ENCODE measurements at regions not wholly inside any gene's neighbourhood (a gene's known extent, or its start where the extent isn't known, plus 50 kb on each side); places are given as distances from the start of the nearest gene placed in this dataset.

DNA sequence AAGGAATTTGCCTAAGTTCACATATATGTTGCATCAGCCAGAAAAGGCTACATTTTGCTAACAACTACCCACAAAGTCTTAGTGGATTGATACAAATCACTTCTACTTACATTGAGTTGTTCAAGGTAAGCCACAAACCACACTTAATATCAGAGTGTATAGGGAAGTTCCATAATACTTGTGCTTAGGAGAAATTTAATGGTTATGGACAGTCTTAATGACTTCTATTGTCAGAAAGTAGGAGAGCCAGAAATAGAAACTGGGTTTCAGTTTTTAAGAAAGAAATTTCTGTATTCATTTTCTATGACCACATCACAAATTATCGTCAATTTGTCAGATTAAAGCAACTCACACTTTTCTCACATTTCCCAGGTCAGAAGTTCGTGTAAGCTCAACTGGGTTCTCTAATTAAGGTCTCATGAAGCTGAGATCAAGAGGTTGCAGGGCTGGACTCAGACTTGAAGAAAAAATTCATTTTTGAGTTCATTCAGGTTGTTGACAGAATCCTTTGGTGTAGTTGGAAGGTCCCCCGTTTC lies 695.7 kb downstream of the CDH11 start:
- TF ChIP-seq, protein P1, sequence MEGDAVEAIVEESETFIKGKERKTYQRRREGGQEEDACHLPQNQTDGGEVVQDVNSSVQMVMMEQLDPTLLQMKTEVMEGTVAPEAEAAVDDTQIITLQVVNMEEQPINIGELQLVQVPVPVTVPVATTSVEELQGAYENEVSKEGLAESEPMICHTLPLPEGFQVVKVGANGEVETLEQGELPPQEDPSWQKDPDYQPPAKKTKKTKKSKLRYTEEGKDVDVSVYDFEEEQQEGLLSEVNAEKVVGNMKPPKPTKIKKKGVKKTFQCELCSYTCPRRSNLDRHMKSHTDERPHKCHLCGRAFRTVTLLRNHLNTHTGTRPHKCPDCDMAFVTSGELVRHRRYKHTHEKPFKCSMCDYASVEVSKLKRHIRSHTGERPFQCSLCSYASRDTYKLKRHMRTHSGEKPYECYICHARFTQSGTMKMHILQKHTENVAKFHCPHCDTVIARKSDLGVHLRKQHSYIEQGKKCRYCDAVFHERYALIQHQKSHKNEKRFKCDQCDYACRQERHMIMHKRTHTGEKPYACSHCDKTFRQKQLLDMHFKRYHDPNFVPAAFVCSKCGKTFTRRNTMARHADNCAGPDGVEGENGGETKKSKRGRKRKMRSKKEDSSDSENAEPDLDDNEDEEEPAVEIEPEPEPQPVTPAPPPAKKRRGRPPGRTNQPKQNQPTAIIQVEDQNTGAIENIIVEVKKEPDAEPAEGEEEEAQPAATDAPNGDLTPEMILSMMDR (IDR thresholded peaks at IDR 0.05; ENCODE audit: insufficient read depth, low read length): no peak
- TF ChIP-seq POLR2AphosphoS5 (IDR thresholded peaks at IDR 0.05; ENCODE audit: low read depth) (no peak), SPI1 (IDR thresholded peaks at IDR 0.05; ENCODE audit: borderline replicate concordance, low read depth) (no peak)
- TF ChIP-seq, protein P2, sequence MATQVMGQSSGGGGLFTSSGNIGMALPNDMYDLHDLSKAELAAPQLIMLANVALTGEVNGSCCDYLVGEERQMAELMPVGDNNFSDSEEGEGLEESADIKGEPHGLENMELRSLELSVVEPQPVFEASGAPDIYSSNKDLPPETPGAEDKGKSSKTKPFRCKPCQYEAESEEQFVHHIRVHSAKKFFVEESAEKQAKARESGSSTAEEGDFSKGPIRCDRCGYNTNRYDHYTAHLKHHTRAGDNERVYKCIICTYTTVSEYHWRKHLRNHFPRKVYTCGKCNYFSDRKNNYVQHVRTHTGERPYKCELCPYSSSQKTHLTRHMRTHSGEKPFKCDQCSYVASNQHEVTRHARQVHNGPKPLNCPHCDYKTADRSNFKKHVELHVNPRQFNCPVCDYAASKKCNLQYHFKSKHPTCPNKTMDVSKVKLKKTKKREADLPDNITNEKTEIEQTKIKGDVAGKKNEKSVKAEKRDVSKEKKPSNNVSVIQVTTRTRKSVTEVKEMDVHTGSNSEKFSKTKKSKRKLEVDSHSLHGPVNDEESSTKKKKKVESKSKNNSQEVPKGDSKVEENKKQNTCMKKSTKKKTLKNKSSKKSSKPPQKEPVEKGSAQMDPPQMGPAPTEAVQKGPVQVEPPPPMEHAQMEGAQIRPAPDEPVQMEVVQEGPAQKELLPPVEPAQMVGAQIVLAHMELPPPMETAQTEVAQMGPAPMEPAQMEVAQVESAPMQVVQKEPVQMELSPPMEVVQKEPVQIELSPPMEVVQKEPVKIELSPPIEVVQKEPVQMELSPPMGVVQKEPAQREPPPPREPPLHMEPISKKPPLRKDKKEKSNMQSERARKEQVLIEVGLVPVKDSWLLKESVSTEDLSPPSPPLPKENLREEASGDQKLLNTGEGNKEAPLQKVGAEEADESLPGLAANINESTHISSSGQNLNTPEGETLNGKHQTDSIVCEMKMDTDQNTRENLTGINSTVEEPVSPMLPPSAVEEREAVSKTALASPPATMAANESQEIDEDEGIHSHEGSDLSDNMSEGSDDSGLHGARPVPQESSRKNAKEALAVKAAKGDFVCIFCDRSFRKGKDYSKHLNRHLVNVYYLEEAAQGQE (IDR thresholded peaks at IDR 0.05; ENCODE audit: insufficient replicate concordance, low read depth): no peak

Data from HL-60 (cell line).